ENCODE measurements at regions not wholly inside any gene's neighbourhood (a gene's known extent, or its start where the extent isn't known, plus 50 kb on each side); places are given as distances from the start of the nearest gene placed in this dataset.
A peak's percentile ranks its signal among the peaks of the same experiment; 100 is the strongest.
"Not testable (repeated sequence)": the region's sequence is repeated elsewhere in the genome, so short reads cannot be mapped to it uniquely, and the experiment has no call there.

DNA sequence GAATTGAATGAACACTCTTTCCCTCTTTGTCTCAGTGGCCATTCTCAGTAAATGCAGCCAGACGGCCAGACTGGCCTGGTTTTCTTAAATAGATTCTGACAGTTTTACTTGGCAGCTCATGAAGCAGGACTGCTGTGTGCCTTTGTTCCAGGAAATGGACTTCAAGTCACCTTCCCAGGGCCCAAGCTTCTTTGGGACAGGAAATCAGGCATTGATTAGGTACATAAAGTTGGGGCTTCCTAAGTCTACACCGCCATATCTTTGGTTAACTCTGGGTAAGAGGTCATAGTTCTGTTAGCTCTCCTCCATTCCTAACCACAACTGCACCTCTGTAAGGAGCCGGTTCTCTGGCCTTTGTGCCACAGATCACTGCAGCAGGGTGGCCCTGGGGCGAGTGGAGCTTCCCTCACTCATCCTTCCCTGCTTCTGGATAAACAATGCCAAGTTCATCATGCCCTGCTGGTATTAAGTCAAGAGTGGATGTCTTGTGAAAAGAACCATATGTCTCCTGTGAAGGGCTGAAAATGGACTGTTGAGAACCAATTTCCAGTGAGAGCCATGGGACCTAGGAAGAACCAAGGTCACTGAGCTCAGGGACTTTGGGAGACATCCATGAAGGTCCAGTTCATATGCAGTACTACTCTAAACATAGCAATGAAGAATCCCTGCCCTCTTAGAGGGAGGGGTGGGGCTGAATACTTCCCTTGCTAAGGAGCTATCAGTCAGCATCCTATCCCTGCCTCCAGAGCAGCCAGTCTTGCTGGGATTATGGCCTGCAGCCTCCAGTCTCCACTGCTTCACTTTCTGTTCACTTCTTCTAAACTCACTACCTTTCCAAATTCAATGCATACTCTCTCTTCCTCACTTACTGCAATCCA is 122.6 kb upstream of the XPO1 start:
- Histone ChIP-seq H3K36me3 (no peaks in the 10 kb centered on the region), H3K4me3 (no peak overlapping the region), H3K4me1 (peaks cover 0 to 31% (median 17%) of the 10 kb centered on the region in 9 donors), H3K9me3 (no peaks in the 10 kb centered on the region), H3K27me3 (no peaks in the 10 kb centered on the region), H3K27ac (peak overlapping the region; percentile 78 to 90 (median 84))
- intact Hi-C loops (cut with DNase I) = loop anchor here in 2 of 10 donors (5.0 kb wide), 2 partner anchors 102 to 123 kb away; partner anchors contain the start of gene XPO1 (in 1 of the 2)
- TF ChIP-seq, protein P1, sequence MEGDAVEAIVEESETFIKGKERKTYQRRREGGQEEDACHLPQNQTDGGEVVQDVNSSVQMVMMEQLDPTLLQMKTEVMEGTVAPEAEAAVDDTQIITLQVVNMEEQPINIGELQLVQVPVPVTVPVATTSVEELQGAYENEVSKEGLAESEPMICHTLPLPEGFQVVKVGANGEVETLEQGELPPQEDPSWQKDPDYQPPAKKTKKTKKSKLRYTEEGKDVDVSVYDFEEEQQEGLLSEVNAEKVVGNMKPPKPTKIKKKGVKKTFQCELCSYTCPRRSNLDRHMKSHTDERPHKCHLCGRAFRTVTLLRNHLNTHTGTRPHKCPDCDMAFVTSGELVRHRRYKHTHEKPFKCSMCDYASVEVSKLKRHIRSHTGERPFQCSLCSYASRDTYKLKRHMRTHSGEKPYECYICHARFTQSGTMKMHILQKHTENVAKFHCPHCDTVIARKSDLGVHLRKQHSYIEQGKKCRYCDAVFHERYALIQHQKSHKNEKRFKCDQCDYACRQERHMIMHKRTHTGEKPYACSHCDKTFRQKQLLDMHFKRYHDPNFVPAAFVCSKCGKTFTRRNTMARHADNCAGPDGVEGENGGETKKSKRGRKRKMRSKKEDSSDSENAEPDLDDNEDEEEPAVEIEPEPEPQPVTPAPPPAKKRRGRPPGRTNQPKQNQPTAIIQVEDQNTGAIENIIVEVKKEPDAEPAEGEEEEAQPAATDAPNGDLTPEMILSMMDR (IDR thresholded peaks at IDR 0.05) = peak in 2 of 9 donors; percentile 9 to 33
- DNase-seq (peak in 1 of 2 donors; percentile 58), ATAC-seq (peak; percentile 71 to 92 (median 87))
- WGBS, 2 donors = 45 to 54% methylated on average over 4 of the region's 4 CpGs

DNA sequence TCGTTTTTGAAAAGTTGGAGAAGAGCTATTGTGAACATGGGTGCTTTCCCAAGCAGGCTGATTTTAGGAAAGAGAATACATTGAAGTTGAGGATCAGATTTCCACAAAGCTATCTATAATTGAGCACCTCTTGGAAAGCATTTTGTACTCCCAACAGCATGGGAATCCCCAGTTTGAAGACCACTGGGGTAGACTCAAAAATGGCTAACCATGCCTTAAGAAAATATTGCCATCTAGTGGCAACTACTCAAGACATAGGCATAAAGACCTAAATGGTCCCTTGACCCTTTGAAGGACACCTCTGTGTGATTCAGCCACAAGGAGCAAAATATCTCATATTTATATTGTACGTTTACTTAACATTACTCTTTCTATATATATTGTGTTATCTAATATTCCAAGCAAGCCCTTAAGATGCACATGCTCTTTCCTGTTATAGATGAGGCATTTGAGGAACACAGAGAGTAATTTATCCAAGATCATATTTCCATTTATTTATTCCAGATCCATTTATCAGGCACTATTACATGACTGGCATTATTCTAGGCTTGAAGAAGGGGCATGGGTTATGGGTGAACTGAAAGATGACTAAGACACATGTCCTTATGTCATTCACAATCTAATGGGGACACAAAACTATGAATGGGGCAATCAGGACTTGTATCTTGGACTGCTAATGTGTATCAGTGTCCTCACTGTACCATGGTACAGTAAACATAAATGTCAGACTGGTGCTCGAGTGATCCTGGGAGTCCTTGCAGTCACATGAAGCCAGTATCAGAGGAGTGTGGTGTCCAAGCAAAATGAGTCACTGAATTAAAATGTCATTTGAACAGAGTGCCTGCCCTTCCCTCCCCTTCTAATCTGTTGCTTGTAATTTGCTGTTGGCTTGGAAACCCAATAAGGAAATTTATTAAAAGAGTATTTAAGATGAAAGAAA is 121.0 kb upstream of the XPO1 start:
- DNase-seq (peak in 1 of 2 donors; percentile 32), ATAC-seq (peak; percentile 73 to 93 (median 91))
- 47 to 50% methylated on average over 3 of the region's 3 CpGs for WGBS, 2 donors
- H3K4me1 ChIP-seq = peaks cover 0 to 31% (median 17%) of the 10 kb centered on the region in 9 donors
- H3K36me3 ChIP-seq = no peaks in the 10 kb centered on the region
- no peaks in the 10 kb centered on the region for H3K9me3 ChIP-seq
- intact Hi-C loops (cut with DNase I) = loop anchor here in 2 of 10 donors (1.0 to 5.0 kb wide), 3 partner anchors 35 to 122 kb away; partner anchors contain the start of gene XPO1 (in 1 of the 2)
- TF ChIP-seq, protein P1 (IDR thresholded peaks at IDR 0.05) = peak; percentile 20 to 67 (median 48)
- H3K4me3 ChIP-seq = no peak overlapping the region
- H3K27ac ChIP-seq = peak overlapping the region; percentile 78 to 90 (median 84)
- no peaks in the 10 kb centered on the region for H3K27me3 ChIP-seq

DNA sequence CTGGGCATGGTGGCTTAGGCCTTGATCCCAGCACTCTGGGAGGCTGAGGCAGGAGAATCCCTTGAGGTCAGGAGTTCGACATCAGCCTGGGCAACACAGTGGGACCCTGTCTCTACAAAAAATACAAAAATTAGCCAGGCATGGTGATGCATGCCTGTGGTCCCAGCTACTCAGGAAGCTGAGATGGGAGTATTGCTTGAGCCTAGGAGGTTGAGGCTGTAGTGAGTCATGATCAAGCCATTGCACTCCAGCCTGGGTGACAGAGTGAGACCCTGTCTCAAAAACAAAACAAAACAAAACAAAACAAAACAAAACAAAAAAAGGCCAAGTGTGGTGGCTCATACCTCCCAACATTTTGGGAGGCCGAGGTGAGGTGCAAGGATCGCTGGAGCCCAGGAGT is 111.8 kb upstream of the XPO1 start:
- H3K9me3 ChIP-seq = peaks cover 0 to 30% (median 5%) of the 10 kb centered on the region in 11 donors
- H3K27ac ChIP-seq; H3K4me1 ChIP-seq; H3K4me3 ChIP-seq; DNase-seq; H3K36me3 ChIP-seq; H3K27me3 ChIP-seq; ATAC-seq; intact Hi-C loops (cut with DNase I): not testable (repeated sequence)
- WGBS, 2 donors = 90 to 93% methylated on average over 3 of the region's 3 CpGs

DNA sequence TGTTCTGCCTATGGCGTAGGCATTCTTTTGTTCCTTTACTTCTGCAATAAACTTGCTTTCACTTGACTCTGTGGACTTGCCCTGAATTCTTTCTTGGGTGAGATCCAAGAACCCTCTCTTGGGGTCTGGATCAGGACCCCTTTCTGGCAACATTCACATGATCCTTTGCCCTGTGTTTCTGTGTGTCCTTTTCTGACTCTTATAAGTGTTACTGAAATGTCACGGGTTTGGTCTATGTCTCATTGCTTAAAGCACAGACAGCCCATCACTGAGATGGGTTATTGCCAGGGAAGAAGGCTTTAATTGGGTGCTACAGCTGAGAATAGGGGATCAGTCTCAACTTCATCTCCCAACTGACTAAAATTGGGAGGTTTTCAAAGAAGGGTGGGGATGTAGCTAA is 110.9 kb upstream of the XPO1 start:
- WGBS, 2 donors = 78 to 86% methylated on average over 2 of the region's 2 CpGs
- DNase-seq = no peak

More for the DNA sequence above, 110.9 kb upstream of the XPO1 start:
- Histone ChIP-seq H3K4me3 (no peak overlapping the region), H3K4me1 (no peaks in the 10 kb centered on the region), H3K9me3 (peaks cover 0 to 30% (median 5%) of the 10 kb centered on the region in 11 donors), H3K36me3 (no peaks in the 10 kb centered on the region), H3K27ac (no peak overlapping the region), H3K27me3 (no peaks in the 10 kb centered on the region)
- TF ChIP-seq, protein P1 (IDR thresholded peaks at IDR 0.05) = no peak
- intact Hi-C loops (cut with DNase I) = no loop called here
- ATAC-seq = no peak

Measured in heart right ventricle (tissue), 16 donors.